ENCODE measurements at regions not wholly inside any gene's neighbourhood (a gene's known extent, or its start where the extent isn't known, plus 50 kb on each side); places are given as distances from the start of the nearest gene placed in this dataset.

DNA sequence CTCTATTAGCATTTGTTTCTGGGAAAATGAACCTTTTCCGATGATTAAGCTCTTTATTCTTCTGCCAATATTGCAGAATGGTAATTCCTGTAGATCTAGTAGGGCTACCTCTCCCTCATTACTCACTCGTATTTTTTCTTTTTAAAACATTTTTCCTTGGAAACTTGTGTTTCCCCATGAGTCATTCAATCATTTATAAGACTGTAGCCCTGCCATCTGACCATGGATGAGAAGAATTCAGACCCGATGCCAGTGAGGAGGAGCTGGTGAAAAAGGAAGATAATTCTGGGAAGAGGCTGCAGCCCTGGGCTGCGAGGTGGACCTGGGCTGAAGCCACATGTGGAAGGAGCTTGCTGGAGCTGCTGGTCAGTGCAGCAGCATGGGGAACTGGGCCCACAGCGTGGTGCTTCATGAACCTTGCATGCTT lies 242.8 kb downstream of the KLF6 start:
- DNase-seq (ENCODE audit: extremely low spot score, unreplicated experiment), result no peak
- Mint-ChIP-seq H3K27me3 (ENCODE audit: unreplicated experiment) (no peaks in the 10 kb centered on the region), H3K36me3 (ENCODE audit: unreplicated experiment) (no peaks in the 10 kb centered on the region), H3K27ac (ENCODE audit: unreplicated experiment) (no peak overlapping the region), H3K4me3 (ENCODE audit: unreplicated experiment) (no peak overlapping the region), H3K9me3 (ENCODE audit: unreplicated experiment) (no peaks in the 10 kb centered on the region), H3K4me1 (ENCODE audit: unreplicated experiment) (peaks cover 35% of the 10 kb centered on the region)
- no peak for TF ChIP-seq CTCF (IDR thresholded peaks at IDR 0.05)

DNA sequence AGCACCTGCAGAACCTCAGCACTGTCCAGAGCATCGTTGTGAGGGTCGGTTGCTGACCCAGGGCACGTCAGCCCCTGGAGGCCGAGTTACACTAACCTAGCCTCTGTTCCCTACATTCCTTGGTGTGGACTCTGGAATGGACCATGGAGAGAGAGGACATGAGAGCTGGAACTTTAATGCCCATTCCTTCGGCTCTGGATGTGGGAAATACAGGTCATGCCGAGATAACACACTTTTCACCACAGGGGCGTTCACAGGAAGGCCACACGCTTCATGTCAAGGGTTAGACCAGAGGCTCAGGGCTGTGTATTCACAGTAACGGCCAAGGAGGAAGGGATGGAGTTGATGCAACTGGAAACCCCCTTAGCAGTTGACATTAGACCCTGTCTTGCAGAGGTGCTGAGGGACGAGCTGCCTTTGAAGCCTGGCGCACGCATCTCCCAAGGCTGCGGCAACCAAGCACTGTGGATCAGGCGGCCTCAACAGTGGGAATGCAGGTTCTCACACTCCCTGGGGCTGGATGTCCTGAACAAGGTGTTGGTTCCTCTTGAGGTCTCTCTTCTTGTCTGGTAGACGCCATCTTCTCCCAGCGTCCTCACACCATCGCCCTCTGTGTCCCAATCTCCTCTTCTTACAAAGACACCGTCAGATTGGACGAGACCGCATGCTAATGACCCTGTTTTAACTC lies 245.2 kb downstream of the KLF6 start:
- no peaks in the 10 kb centered on the region for H3K27me3 Mint-ChIP-seq (ENCODE audit: unreplicated experiment)
- no peak for TF ChIP-seq CTCF (IDR thresholded peaks at IDR 0.05)
- H3K9me3 Mint-ChIP-seq (ENCODE audit: unreplicated experiment), result no peaks in the 10 kb centered on the region
- peak overlapping the region; percentile 96 for H3K27ac Mint-ChIP-seq (ENCODE audit: unreplicated experiment)
- peaks cover 35% of the 10 kb centered on the region for H3K4me1 Mint-ChIP-seq (ENCODE audit: unreplicated experiment)
- DNase-seq (ENCODE audit: extremely low spot score, unreplicated experiment), result no peak
- no peaks in the 10 kb centered on the region for H3K36me3 Mint-ChIP-seq (ENCODE audit: unreplicated experiment)
- no peak overlapping the region for H3K4me3 Mint-ChIP-seq (ENCODE audit: unreplicated experiment)

GRCh38 chr10:3538656-3539531 lies 246.1 kb downstream of the KLF6 start:
- no peaks in the 10 kb centered on the region for H3K27me3 Mint-ChIP-seq (ENCODE audit: unreplicated experiment)
- H3K36me3 Mint-ChIP-seq (ENCODE audit: unreplicated experiment), result no peaks in the 10 kb centered on the region
- no peak for DNase-seq (ENCODE audit: extremely low spot score, unreplicated experiment)
- TF ChIP-seq CTCF (IDR thresholded peaks at IDR 0.05), result no peak
- H3K4me3 Mint-ChIP-seq (ENCODE audit: unreplicated experiment), result peak overlapping the region; percentile 33
- no peaks in the 10 kb centered on the region for H3K9me3 Mint-ChIP-seq (ENCODE audit: unreplicated experiment)
- H3K4me1 Mint-ChIP-seq (ENCODE audit: unreplicated experiment), result peaks cover 42% of the 10 kb centered on the region
- peak overlapping the region; percentile 96 for H3K27ac Mint-ChIP-seq (ENCODE audit: unreplicated experiment)

DNA sequence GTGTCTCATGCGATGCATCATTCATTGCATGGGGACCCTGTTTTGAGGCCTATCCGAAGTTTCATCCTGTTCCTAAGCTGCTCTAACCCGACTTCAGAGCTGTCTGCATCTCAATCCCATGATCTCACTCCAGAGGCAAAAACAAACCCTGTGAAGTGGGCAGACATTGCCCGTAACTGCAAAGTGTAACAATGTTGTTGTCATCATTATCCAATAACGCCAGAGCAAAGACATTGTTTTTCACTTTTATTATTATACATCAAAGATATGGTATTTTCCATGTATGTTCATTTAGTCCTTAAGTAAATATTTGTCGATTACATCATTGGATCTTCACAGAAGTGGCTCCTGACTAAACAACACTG lies 246.7 kb downstream of the KLF6 start:
- H3K4me3 Mint-ChIP-seq (ENCODE audit: unreplicated experiment), result no peak overlapping the region
- no peak for TF ChIP-seq CTCF (IDR thresholded peaks at IDR 0.05)
- no peaks in the 10 kb centered on the region for H3K27me3 Mint-ChIP-seq (ENCODE audit: unreplicated experiment)
- H3K4me1 Mint-ChIP-seq (ENCODE audit: unreplicated experiment), result peaks cover 44% of the 10 kb centered on the region
- H3K36me3 Mint-ChIP-seq (ENCODE audit: unreplicated experiment), result no peaks in the 10 kb centered on the region
- peak overlapping the region; percentile 96 for H3K27ac Mint-ChIP-seq (ENCODE audit: unreplicated experiment)
- DNase-seq (ENCODE audit: extremely low spot score, unreplicated experiment), result no peak
- no peaks in the 10 kb centered on the region for H3K9me3 Mint-ChIP-seq (ENCODE audit: unreplicated experiment)

GRCh38 chr10:3537518-3537917 lies 247.5 kb downstream of the KLF6 start:
- H3K27me3 Mint-ChIP-seq (ENCODE audit: unreplicated experiment), result no peaks in the 10 kb centered on the region

More at GRCh38 chr10:3537518-3537917, 247.5 kb downstream of the KLF6 start:
- Mint-ChIP-seq H3K4me1 (ENCODE audit: unreplicated experiment) (peaks cover 44% of the 10 kb centered on the region), H3K36me3 (ENCODE audit: unreplicated experiment) (no peaks in the 10 kb centered on the region), H3K9me3 (ENCODE audit: unreplicated experiment) (no peaks in the 10 kb centered on the region), H3K4me3 (ENCODE audit: unreplicated experiment) (no peak overlapping the region), H3K27ac (ENCODE audit: unreplicated experiment) (no peak overlapping the region)
- no peak for DNase-seq (ENCODE audit: extremely low spot score, unreplicated experiment)
- TF ChIP-seq CTCF (IDR thresholded peaks at IDR 0.05), result no peak

All from osteocyte (in vitro differentiated cells).